Spleen (tissue), 7 donors: ENCODE measurements at regions not wholly inside any gene's neighbourhood (a gene's known extent, or its start where the extent isn't known, plus 50 kb on each side); places are given as distances from the start of the nearest gene placed in this dataset.

Experiments used
- POLR2A ChIP-seq, 3 donors: fragments of 450-650 bp; IDR thresholded peaks; one replicate each; pipeline ENCODE4 v1.5.1; 2017; ENCODE audit warnings: antibody characterized with exemption in 3 of 3, mild to moderate bottlenecking in 1 of 3
- TF ChIP-seq, protein P1 (sequence below), 11 experiments: fragments of 200-600 bp in 7 of 11; fragments of 450-650 bp in 4 of 11; sonication (generic) in 4 of 11; IDR thresholded peaks in 8 of 11; conservative IDR thresholded peaks in 3 of 11; 1 replicate in 7 of 11; 2 replicates in 4 of 11; pipeline versions ENCODE4 v1.4.0 to v1.8.0; 2016 to 2021; ENCODE audit warnings: antibody characterized with exemption in 11 of 11, inconsistent platforms in 4 of 11, mild to moderate bottlenecking in 1 of 11
- donor health status: DM: no; HTN: no; CAD: no; lungs with moderate emphysema.
- donor health status: DM: no; HTN: no; CAD: no.
- donor health status: DM: no; HTN: no; CAD: no.

DNA sequence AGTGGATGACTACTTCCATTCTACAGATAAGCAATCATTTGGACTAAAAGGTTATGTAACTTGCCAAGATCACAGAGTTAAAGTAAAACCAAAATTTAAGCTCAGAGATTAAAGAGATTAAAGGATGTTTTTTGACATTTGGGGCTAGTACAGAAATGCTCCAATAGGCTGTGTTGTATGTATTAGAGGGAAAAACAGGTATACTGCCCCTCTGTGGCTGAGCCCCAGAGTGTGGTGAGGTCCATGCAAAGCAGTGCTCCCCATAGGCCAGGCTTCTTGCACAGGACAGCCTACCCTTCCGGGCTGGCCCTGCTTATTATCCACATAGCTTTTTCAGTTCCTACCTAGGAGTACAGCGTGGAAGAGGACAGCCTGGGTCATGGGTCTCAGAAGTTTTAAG lies 322.8 kb downstream of the POM121L12 start:
- TF ChIP-seq, protein P1, sequence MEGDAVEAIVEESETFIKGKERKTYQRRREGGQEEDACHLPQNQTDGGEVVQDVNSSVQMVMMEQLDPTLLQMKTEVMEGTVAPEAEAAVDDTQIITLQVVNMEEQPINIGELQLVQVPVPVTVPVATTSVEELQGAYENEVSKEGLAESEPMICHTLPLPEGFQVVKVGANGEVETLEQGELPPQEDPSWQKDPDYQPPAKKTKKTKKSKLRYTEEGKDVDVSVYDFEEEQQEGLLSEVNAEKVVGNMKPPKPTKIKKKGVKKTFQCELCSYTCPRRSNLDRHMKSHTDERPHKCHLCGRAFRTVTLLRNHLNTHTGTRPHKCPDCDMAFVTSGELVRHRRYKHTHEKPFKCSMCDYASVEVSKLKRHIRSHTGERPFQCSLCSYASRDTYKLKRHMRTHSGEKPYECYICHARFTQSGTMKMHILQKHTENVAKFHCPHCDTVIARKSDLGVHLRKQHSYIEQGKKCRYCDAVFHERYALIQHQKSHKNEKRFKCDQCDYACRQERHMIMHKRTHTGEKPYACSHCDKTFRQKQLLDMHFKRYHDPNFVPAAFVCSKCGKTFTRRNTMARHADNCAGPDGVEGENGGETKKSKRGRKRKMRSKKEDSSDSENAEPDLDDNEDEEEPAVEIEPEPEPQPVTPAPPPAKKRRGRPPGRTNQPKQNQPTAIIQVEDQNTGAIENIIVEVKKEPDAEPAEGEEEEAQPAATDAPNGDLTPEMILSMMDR (IDR thresholded peaks at IDR 0.05 in 8 of 11, conservative IDR thresholded peaks at IDR 0.05 in 3 of 11): no peak
- no peak for TF ChIP-seq POLR2A (IDR thresholded peaks at IDR 0.05)
